B cell (primary cell): ENCODE measurements at regions not wholly inside any gene's neighbourhood (a gene's known extent, or its start where the extent isn't known, plus 50 kb on each side); places are given as distances from the start of the nearest gene placed in this dataset.

Experiments used
- ATAC-seq: fragments of 200-7000 bp; cut with Tn5 transposase; one replicate; pipeline ENCODE4 v1.10.0; 2021; ENCODE audit warnings: low read depth, mild to moderate bottlenecking, moderate number of reproducible peaks, moderate library complexity
- CTCF ChIA-PET: fragments of 350-600 bp; sonication (Branson Sonifier 250); formaldehyde crosslinking; loops from one replicate; lab custom pipeline; 2021; ENCODE audit warnings: antibody characterized with exemption, inconsistent platforms; lab: Charles Lee
- POLR2A ChIA-PET: fragments of 350-600 bp; sonication (Branson Sonifier 250); formaldehyde crosslinking; loops from one replicate; lab custom pipeline; 2021; ENCODE audit warnings: antibody characterized with exemption; lab: Charles Lee
- DNase-seq: peaks from one replicate; pipeline ENCODE4 v3.0.0; 2013
- H2AFZ ChIP-seq: 2 replicates; pipeline ENCODE4 v1.6.1; 2012; ENCODE audit warnings: mild to moderate bottlenecking, low read depth, low read length; ENCODE audit not compliant: insufficient read depth, poor library complexity, severe bottlenecking
- H3K27ac ChIP-seq, 2 donors: 1 replicate in 1 of 2; 2 replicates in 1 of 2; pipeline ENCODE4 v1.5.1; 2012 to 2013; ENCODE audit warnings: low read length in 2 of 2, mild to moderate bottlenecking in 2 of 2, moderate library complexity in 1 of 2
- H3K27me3 ChIP-seq, 4 experiments: fragments of 200-600 bp in 1 of 4; sonication (generic) in 1 of 4; replicated peaks in 1 of 4; 1 replicate in 2 of 4; 2 replicates in 2 of 4; pipeline versions ENCODE4 v1.6.1 to v1.7.0; 2013 to 2016; ENCODE audit warnings: low read length in 3 of 4, mild to moderate bottlenecking in 2 of 4, mixed read lengths in 1 of 4, moderate library complexity in 1 of 4; ENCODE audit not compliant: insufficient read depth in 4 of 4, control insufficient read depth in 3 of 4; ENCODE audit errors: control extremely low read depth in 1 of 4
- H3K36me3 ChIP-seq, 2 experiments: replicated peaks in 1 of 2; 1 replicate in 1 of 2; 2 replicates in 1 of 2; pipeline versions ENCODE4 v1.6.1 to v1.7.1; 2013; ENCODE audit warnings: low read length in 1 of 2; ENCODE audit not compliant: insufficient read depth in 2 of 2, control insufficient read depth in 1 of 2; ENCODE audit errors: control extremely low read depth in 1 of 2, extremely low read depth in 1 of 2
- H3K4me1 ChIP-seq, 2 donors: fragments of 200-600 bp in 1 of 2; sonication (generic) in 1 of 2; 1 replicate in 1 of 2; 2 replicates in 1 of 2; pipeline versions ENCODE4 v1.5.1 to v1.6.1; 2013 to 2017; ENCODE audit warnings: low read length in 2 of 2; ENCODE audit not compliant: control insufficient read depth in 2 of 2, insufficient read depth in 2 of 2
- H3K4me2 ChIP-seq: replicated peaks from 2 replicates; pipeline ENCODE3; 2012; ENCODE audit warnings: mild to moderate bottlenecking, low read depth, low read length; ENCODE audit not compliant: poor library complexity, severe bottlenecking
- H3K4me3 ChIP-seq, 5 experiments: fragments of 200-600 bp in 1 of 5; sonication (generic) in 1 of 5; 1 replicate in 3 of 5; 2 replicates in 2 of 5; pipeline versions ENCODE4 v1.5.1 to v1.7.0; 2011 to 2016; ENCODE audit warnings: low read length in 4 of 5, mild to moderate bottlenecking in 4 of 5, low read depth in 2 of 5, control low read depth in 1 of 5, moderate library complexity in 1 of 5; ENCODE audit not compliant: insufficient read depth in 1 of 5; ENCODE audit errors: control extremely low read depth in 1 of 5, extremely low read depth in 1 of 5
- H3K79me2 ChIP-seq: fragments of 200-600 bp; sonication (generic); one replicate; pipeline ENCODE4 v1.6.0; 2016; ENCODE audit warnings: low read length; ENCODE audit not compliant: control insufficient read depth, insufficient read depth
- H3K9ac ChIP-seq: fragments of 200-600 bp; sonication (generic); 2 replicates; pipeline ENCODE4 v1.6.1; 2017; ENCODE audit warnings: mild to moderate bottlenecking, low read length, moderate library complexity
- H3K9me3 ChIP-seq, 3 donors: one replicate each; pipeline versions ENCODE4 v1.6.1 to v1.7.1; 2013; ENCODE audit warnings: low read length in 2 of 3; ENCODE audit not compliant: control insufficient read depth in 2 of 3, insufficient read depth in 1 of 3; ENCODE audit errors: control extremely low read depth in 1 of 3
- H4K20me1 ChIP-seq: 2 replicates; pipeline ENCODE4 v1.6.0; 2012; ENCODE audit warnings: mild to moderate bottlenecking, low read length; ENCODE audit not compliant: insufficient read depth, control insufficient read depth, poor library complexity, severe bottlenecking
- H3K27ac Mint-ChIP-seq: one replicate; pipeline ENCODE4 v1.8.0; 2021; ENCODE audit warnings: mixed read lengths
- H3K27me3 Mint-ChIP-seq: one replicate; pipeline ENCODE4 v1.8.0; 2021; ENCODE audit warnings: mixed read lengths
- H3K4me1 Mint-ChIP-seq: one replicate; pipeline ENCODE4 v1.8.0; 2021; ENCODE audit warnings: mixed read lengths
- H3K4me3 Mint-ChIP-seq: one replicate; pipeline ENCODE4 v1.8.0; 2021; ENCODE audit warnings: mixed read lengths
- H3K9me3 Mint-ChIP-seq: one replicate; pipeline ENCODE4 v1.8.0; 2022; ENCODE audit warnings: mixed read lengths; ENCODE audit not compliant: insufficient read depth
- EZH2 ChIP-seq: IDR thresholded peaks from 2 replicates; pipeline ENCODE4 v1.6.1; 2012; ENCODE audit warnings: borderline replicate concordance, low read depth, mild to moderate bottlenecking, moderate library complexity, low read length; ENCODE audit not compliant: insufficient read depth, poor library complexity, severe bottlenecking
- WGBS: methylation state at CpG from one replicate; pipeline ENCODE4 v1.1.5; 2013; ENCODE audit warnings: missing lambda C conversion rate; ENCODE audit not compliant: insufficient coverage; 5-methylcytosine and 5-hydroxymethylcytosine counted together
- intact Hi-C: fragments of 100-400 bp; cut with micrococcal nuclease; formaldehyde crosslinking; loops from one replicate; pipeline ENCODE4 v1.10.0; 2022
- TF ChIP-seq, protein P1 (sequence below): fragments of 200-600 bp; IDR thresholded peaks from one replicate; pipeline ENCODE4 v1.8.0; 2022; ENCODE audit warnings: antibody characterized with exemption, mild to moderate bottlenecking

GRCh38 chr20:18908109-18908508 lies 94.5 kb downstream of the SCP2D1 start:
- peaks cover 1% of the 10 kb centered on the region for H3K4me1 Mint-ChIP-seq
- POLR2A ChIA-PET: no interaction called here
- H3K4me3 Mint-ChIP-seq: no peak overlapping the region
- no peak for TF ChIP-seq EZH2
- TF ChIP-seq, protein P1, sequence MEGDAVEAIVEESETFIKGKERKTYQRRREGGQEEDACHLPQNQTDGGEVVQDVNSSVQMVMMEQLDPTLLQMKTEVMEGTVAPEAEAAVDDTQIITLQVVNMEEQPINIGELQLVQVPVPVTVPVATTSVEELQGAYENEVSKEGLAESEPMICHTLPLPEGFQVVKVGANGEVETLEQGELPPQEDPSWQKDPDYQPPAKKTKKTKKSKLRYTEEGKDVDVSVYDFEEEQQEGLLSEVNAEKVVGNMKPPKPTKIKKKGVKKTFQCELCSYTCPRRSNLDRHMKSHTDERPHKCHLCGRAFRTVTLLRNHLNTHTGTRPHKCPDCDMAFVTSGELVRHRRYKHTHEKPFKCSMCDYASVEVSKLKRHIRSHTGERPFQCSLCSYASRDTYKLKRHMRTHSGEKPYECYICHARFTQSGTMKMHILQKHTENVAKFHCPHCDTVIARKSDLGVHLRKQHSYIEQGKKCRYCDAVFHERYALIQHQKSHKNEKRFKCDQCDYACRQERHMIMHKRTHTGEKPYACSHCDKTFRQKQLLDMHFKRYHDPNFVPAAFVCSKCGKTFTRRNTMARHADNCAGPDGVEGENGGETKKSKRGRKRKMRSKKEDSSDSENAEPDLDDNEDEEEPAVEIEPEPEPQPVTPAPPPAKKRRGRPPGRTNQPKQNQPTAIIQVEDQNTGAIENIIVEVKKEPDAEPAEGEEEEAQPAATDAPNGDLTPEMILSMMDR: no peak
- no peak overlapping the region for H3K4me2 ChIP-seq
- no peak overlapping the region for H3K4me3 ChIP-seq
- CTCF ChIA-PET: no interaction called here
- ATAC-seq: no peak
- no peak overlapping the region for H3K27ac Mint-ChIP-seq
- peaks cover 0 to 6% (median 0%) of the 10 kb centered on the region in 4 experiments for H3K27me3 ChIP-seq
- H3K27ac ChIP-seq: no peak overlapping the region
- no peaks in the 10 kb centered on the region for H3K4me1 ChIP-seq
- peaks cover 11% of the 10 kb centered on the region for H3K27me3 Mint-ChIP-seq
- no peaks in the 10 kb centered on the region for H3K9me3 Mint-ChIP-seq
- DNase-seq: no peak
- 79% methylated on average over 3 of the region's 3 CpGs for WGBS
- no peaks in the 10 kb centered on the region for H3K36me3 ChIP-seq
- H2AFZ ChIP-seq: no peak overlapping the region
- no peaks in the 10 kb centered on the region for H4K20me1 ChIP-seq
- no peaks in the 10 kb centered on the region for H3K9me3 ChIP-seq
- no peak overlapping the region for H3K9ac ChIP-seq
- no peaks in the 10 kb centered on the region for H3K79me2 ChIP-seq
- intact Hi-C loops: no loop called here

DNA sequence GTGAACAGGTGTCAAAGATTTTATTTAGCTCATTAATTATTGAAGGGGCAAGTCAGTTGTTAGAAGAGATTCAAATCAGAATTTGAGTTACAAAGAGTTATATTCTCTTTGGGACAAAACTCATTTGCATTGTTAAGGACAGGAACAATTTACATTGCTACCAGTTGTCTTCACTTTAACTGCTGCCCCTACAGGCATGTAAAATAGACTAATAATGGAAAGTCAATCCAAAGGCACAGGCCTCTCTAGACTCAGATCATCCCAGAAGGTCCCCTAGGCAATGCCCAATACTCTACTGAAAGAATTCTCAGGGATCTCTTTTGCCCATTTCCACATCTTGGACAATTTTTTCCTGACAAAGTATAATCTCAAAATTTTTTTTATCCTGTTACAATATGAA lies 95.7 kb downstream of the SCP2D1 start:
- DNase-seq (no peak), ATAC-seq (no peak)
- no peaks in the 10 kb centered on the region for H3K36me3 ChIP-seq
- H3K79me2 ChIP-seq: no peaks in the 10 kb centered on the region
- no peak overlapping the region for H3K4me3 ChIP-seq
- H3K9me3 ChIP-seq: no peaks in the 10 kb centered on the region
- no peak overlapping the region for H3K4me2 ChIP-seq
- H3K4me1 ChIP-seq: no peaks in the 10 kb centered on the region
- H3K27ac ChIP-seq: no peak overlapping the region
- peaks cover 0 to 6% (median 0%) of the 10 kb centered on the region in 4 experiments for H3K27me3 ChIP-seq
- H3K4me1 Mint-ChIP-seq: peaks cover 1% of the 10 kb centered on the region
- no peaks in the 10 kb centered on the region for H4K20me1 ChIP-seq
- ChIA-PET CTCF (no interaction called here), POLR2A (no interaction called here)
- H3K4me3 Mint-ChIP-seq: no peak overlapping the region
- no peak overlapping the region for H3K9ac ChIP-seq
- no peak overlapping the region for H2AFZ ChIP-seq
- intact Hi-C loops: no loop called here
- H3K27me3 Mint-ChIP-seq: peaks cover 11% of the 10 kb centered on the region
- H3K27ac Mint-ChIP-seq: no peak overlapping the region
- no peaks in the 10 kb centered on the region for H3K9me3 Mint-ChIP-seq
- TF ChIP-seq EZH2: no peak
- TF ChIP-seq, protein P1: no peak
